H9 (cell line): ENCODE measurements at regions not wholly inside any gene's neighbourhood (a gene's known extent, or its start where the extent isn't known, plus 50 kb on each side); places are given as distances from the start of the nearest gene placed in this dataset.

Experiments used
- DNase-seq: peaks from one replicate; pipeline ENCODE4 v3.0.0-alpha.2; 2017
- H2AFZ ChIP-seq: one replicate; pipeline ENCODE4 v1.6.1; 2013; ENCODE audit warnings: mild to moderate bottlenecking, low read length, control low read depth, moderate library complexity
- H2AK5ac ChIP-seq: 2 replicates; pipeline ENCODE4 v1.6.1; 2013; ENCODE audit warnings: low read length, control low read depth, mixed read lengths; ENCODE audit not compliant: insufficient read length
- H2BK120ac ChIP-seq: one replicate; pipeline ENCODE4 v1.6.1; 2013; ENCODE audit warnings: low read depth, mild to moderate bottlenecking, low read length, control low read depth, inconsistent platforms; ENCODE audit not compliant: poor library complexity, severe bottlenecking
- H2BK12ac ChIP-seq: 2 replicates; pipeline ENCODE4 v1.6.1; 2013; ENCODE audit warnings: low read length, control low read depth, mixed read lengths, low read depth; ENCODE audit not compliant: insufficient read length
- H2BK15ac ChIP-seq: 2 replicates; pipeline ENCODE4 v1.6.1; 2013; ENCODE audit warnings: low read depth, low read length, control low read depth
- H2BK20ac ChIP-seq: one replicate; pipeline ENCODE4 v1.6.1; 2013; ENCODE audit warnings: low read depth, mild to moderate bottlenecking, low read length, control low read depth, inconsistent platforms; ENCODE audit not compliant: poor library complexity, severe bottlenecking
- H2BK5ac ChIP-seq: 2 replicates; pipeline ENCODE4 v1.6.1; 2013; ENCODE audit warnings: low read length, control low read depth, mixed read lengths; ENCODE audit not compliant: insufficient read length
- H3K14ac ChIP-seq: 2 replicates; pipeline ENCODE4 v1.6.1; 2013; ENCODE audit warnings: low read length, control low read depth; ENCODE audit not compliant: insufficient read depth
- H3K18ac ChIP-seq: 2 replicates; pipeline ENCODE4 v1.6.1; 2013; ENCODE audit warnings: low read depth, mild to moderate bottlenecking, mixed read lengths, low read length, control low read depth; ENCODE audit not compliant: insufficient read length
- H3K23ac ChIP-seq: 2 replicates; pipeline ENCODE4 v1.6.1; 2013; ENCODE audit warnings: low read length, control low read depth, mixed read lengths, low read depth; ENCODE audit not compliant: insufficient read length
- H3K23me2 ChIP-seq: 2 replicates; pipeline ENCODE4 v1.6.1; 2013; ENCODE audit warnings: low read depth, mild to moderate bottlenecking, mixed read lengths, low read length, control low read depth; ENCODE audit not compliant: insufficient read length, poor library complexity, severe bottlenecking
- H3K27ac ChIP-seq: 2 replicates; pipeline ENCODE4 v1.5.1; 2013; ENCODE audit warnings: low read length, control low read depth, mixed read lengths, low read depth; ENCODE audit not compliant: insufficient read length
- H3K27me3 ChIP-seq: 2 replicates; pipeline ENCODE4 v1.6.1; 2013; ENCODE audit warnings: low read length, control low read depth, inconsistent platforms; ENCODE audit not compliant: insufficient read depth
- H3K4ac ChIP-seq: 2 replicates; pipeline ENCODE4 v1.6.1; 2013; ENCODE audit warnings: low read depth, mild to moderate bottlenecking, control low read depth, inconsistent platforms, low read length, moderate library complexity
- H3K4me1 ChIP-seq: 2 replicates; pipeline ENCODE4 v1.6.1; 2013; ENCODE audit warnings: low read length, control low read depth, inconsistent platforms; ENCODE audit not compliant: insufficient read depth
- H3K4me2 ChIP-seq: 2 replicates; pipeline ENCODE4 v1.6.1; 2013; ENCODE audit warnings: low read length, control low read depth, mixed read lengths; ENCODE audit not compliant: insufficient read length, insufficient read depth
- H3K56ac ChIP-seq: 2 replicates; pipeline ENCODE4 v1.6.1; 2013; ENCODE audit warnings: low read depth, mild to moderate bottlenecking, mixed read lengths, low read length, control low read depth; ENCODE audit not compliant: insufficient read length
- H3K79me1 ChIP-seq: 2 replicates; pipeline ENCODE4 v1.6.1; 2013; ENCODE audit warnings: low read depth, mild to moderate bottlenecking, moderate library complexity, low read length, control low read depth, inconsistent platforms; ENCODE audit not compliant: insufficient read depth, poor library complexity, severe bottlenecking
- H3K79me2 ChIP-seq: 2 replicates; pipeline ENCODE4 v1.6.1; 2013; ENCODE audit warnings: low read length, control low read depth, inconsistent platforms; ENCODE audit not compliant: insufficient read depth
- H3K9ac ChIP-seq: 2 replicates; pipeline ENCODE4 v1.6.1; 2013; ENCODE audit warnings: low read length, control low read depth, mixed read lengths; ENCODE audit not compliant: insufficient read length; ENCODE audit errors: extremely low read depth
- H3K9me3 ChIP-seq: one replicate; pipeline ENCODE4 v1.6.1; 2013; ENCODE audit warnings: low read depth, low read length, inconsistent platforms; ENCODE audit not compliant: control insufficient read depth
- H3T11ph ChIP-seq: one replicate; pipeline ENCODE4 v1.6.1; 2013; ENCODE audit warnings: mild to moderate bottlenecking, low read length, control low read depth, inconsistent platforms
- H4K20me1 ChIP-seq: one replicate; pipeline ENCODE4 v1.6.1; 2013; ENCODE audit not compliant: control insufficient read depth, insufficient read length, insufficient read depth
- H4K5ac ChIP-seq: 2 replicates; pipeline ENCODE4 v1.6.1; 2013; ENCODE audit warnings: low read depth, mild to moderate bottlenecking, mixed read lengths, low read length, control low read depth; ENCODE audit not compliant: insufficient read length
- H4K8ac ChIP-seq: replicated peaks from 2 replicates; pipeline ENCODE4 v1.6.1; 2013; ENCODE audit warnings: low read length, control low read depth, mixed read lengths, low read depth; ENCODE audit not compliant: insufficient read length
- H4K91ac ChIP-seq: 2 replicates; pipeline ENCODE4 v1.6.1; 2013; ENCODE audit warnings: low read depth, mild to moderate bottlenecking, moderate library complexity, mixed read lengths, low read length, control low read depth; ENCODE audit not compliant: insufficient read length
- H3K27ac Mint-ChIP-seq, 3 experiments: 2 replicates in 2 of 3; 3 replicates in 1 of 3; pipeline ENCODE4 v1.8.0; 2020 to 2021; ENCODE audit warnings: mixed read lengths in 3 of 3, mild to moderate bottlenecking in 1 of 3, moderate library complexity in 1 of 3
- H3K27me3 Mint-ChIP-seq: 2 replicates; pipeline ENCODE4 v1.8.0; 2021; ENCODE audit warnings: low read depth, mild to moderate bottlenecking, moderate library complexity, mixed read lengths
- H3K36me3 Mint-ChIP-seq, 3 experiments: 2 replicates in 2 of 3; 3 replicates in 1 of 3; pipeline ENCODE4 v1.8.0; 2020 to 2021; ENCODE audit warnings: low read depth in 3 of 3, mixed read lengths in 3 of 3; ENCODE audit not compliant: insufficient read depth in 1 of 3
- H3K4me1 Mint-ChIP-seq, 2 experiments: 2 replicates each; pipeline ENCODE4 v1.8.0; 2020; ENCODE audit warnings: mixed read lengths in 2 of 2
- H3K4me3 Mint-ChIP-seq, 2 experiments: 2 replicates in 1 of 2; 3 replicates in 1 of 2; pipeline ENCODE4 v1.8.0; 2020 to 2021; ENCODE audit warnings: mild to moderate bottlenecking in 2 of 2, mixed read lengths in 2 of 2, moderate library complexity in 1 of 2
- H3K9me3 Mint-ChIP-seq, 2 experiments: 2 replicates in 1 of 2; 3 replicates in 1 of 2; pipeline ENCODE4 v1.8.0; 2020; ENCODE audit warnings: mild to moderate bottlenecking in 2 of 2, mixed read lengths in 2 of 2, moderate library complexity in 1 of 2
- CTCF ChIP-seq: fragments of 200-600 bp; sonication (generic); conservative IDR thresholded peaks from 3 replicates; pipeline ENCODE4 v1.8.0; 2021; ENCODE audit warnings: antibody characterized with exemption, mild to moderate bottlenecking
- WGBS: extraction: QIAGEN DNeasy Blood & Tissue Kit; methylation state at CpG from one replicate; pipeline ENCODE4 v1.1.7; 2013; ENCODE audit warnings: missing lambda C conversion rate, low lambda C conversion rate, mixed read lengths; ENCODE audit not compliant: insufficient read length; ENCODE audit errors: extremely low coverage; 5-methylcytosine and 5-hydroxymethylcytosine counted together

- H3K4me3 Mint-ChIP-seq: no peak overlapping the region
- H3K27me3 ChIP-seq: no peaks in the 10 kb centered on the region
- H3K27ac ChIP-seq: no peak overlapping the region
- H3K14ac ChIP-seq: no peak overlapping the region
- no peak overlapping the region for H2BK5ac ChIP-seq
- peaks cover 0 to 5% of the 10 kb centered on the region in 2 experiments; a peak in 1 of 4 replicates for H3K4me1 Mint-ChIP-seq
- no peak overlapping the region for H3K56ac ChIP-seq
- no peak overlapping the region for H3K18ac ChIP-seq
- H4K5ac ChIP-seq: no peak overlapping the region
- H3K4me2 ChIP-seq: no peak overlapping the region
- no peak overlapping the region for H2AFZ ChIP-seq
- H3K36me3 Mint-ChIP-seq: no peaks in the 10 kb centered on the region
- H3K9ac ChIP-seq: no peak overlapping the region
- H3K79me1 ChIP-seq: no peaks in the 10 kb centered on the region
- WGBS: no CpG with 5 or more reads among the region's 3 CpGs
- H2AK5ac ChIP-seq: no peak overlapping the region
- H3K9me3 ChIP-seq: no peaks in the 10 kb centered on the region
- H4K20me1 ChIP-seq: no peaks in the 10 kb centered on the region
- no peak overlapping the region for H3K27ac Mint-ChIP-seq
- no peaks in the 10 kb centered on the region for H3K4me1 ChIP-seq
- no peak overlapping the region for H4K91ac ChIP-seq
- H2BK15ac ChIP-seq: no peak overlapping the region
- no peak overlapping the region for H3T11ph ChIP-seq
- no peaks in the 10 kb centered on the region for H3K23me2 ChIP-seq
- DNase-seq: no peak
- no peak for TF ChIP-seq CTCF
- H2BK120ac ChIP-seq: no peak overlapping the region
- no peak overlapping the region for H3K23ac ChIP-seq
- peaks cover 62% of the 10 kb centered on the region for H3K27me3 Mint-ChIP-seq
- H4K8ac ChIP-seq: no peak overlapping the region
- H3K79me2 ChIP-seq: no peaks in the 10 kb centered on the region
- H3K9me3 Mint-ChIP-seq: no peaks in the 10 kb centered on the region
- no peak overlapping the region for H2BK12ac ChIP-seq
- no peak overlapping the region for H2BK20ac ChIP-seq
- H3K4ac ChIP-seq: no peak overlapping the region
Observed at GRCh38 chr11:19338375-19338774, 97.6 kb upstream of the E2F8 start.
